Esophagus muscularis mucosa (tissue), 4 donors: ENCODE measurements at regions not wholly inside any gene's neighbourhood (a gene's known extent, or its start where the extent isn't known, plus 50 kb on each side); places are given as distances from the start of the nearest gene placed in this dataset.

Source experiments
- EP300 ChIP-seq: sonication (generic); formaldehyde crosslinking; IDR thresholded peaks from one replicate; pipeline ENCODE4 v1.6.1; 2017; ENCODE audit warnings: antibody characterized with exemption
- POLR2A ChIP-seq: fragments of 450-650 bp; IDR thresholded peaks from one replicate; pipeline ENCODE4 v1.6.1; 2017; ENCODE audit warnings: antibody characterized with exemption, moderate library complexity, mild to moderate bottlenecking, low read depth
- POLR2AphosphoS5 ChIP-seq, 2 donors: sonication (generic); formaldehyde crosslinking; IDR thresholded peaks; one replicate each; pipeline ENCODE4 v1.6.1; 2017; ENCODE audit warnings: antibody characterized with exemption in 2 of 2
- TF ChIP-seq, protein P1 (sequence below), 3 experiments: fragments of 200-600 bp in 2 of 3; fragments of 450-650 bp in 1 of 3; sonication (generic) in 2 of 3; IDR thresholded peaks; one replicate each; pipeline ENCODE4 v1.5.1; 2017 to 2019; ENCODE audit warnings: antibody characterized with exemption in 3 of 3, mild to moderate bottlenecking in 2 of 3, moderate library complexity in 1 of 3

- TF ChIP-seq, protein P1, sequence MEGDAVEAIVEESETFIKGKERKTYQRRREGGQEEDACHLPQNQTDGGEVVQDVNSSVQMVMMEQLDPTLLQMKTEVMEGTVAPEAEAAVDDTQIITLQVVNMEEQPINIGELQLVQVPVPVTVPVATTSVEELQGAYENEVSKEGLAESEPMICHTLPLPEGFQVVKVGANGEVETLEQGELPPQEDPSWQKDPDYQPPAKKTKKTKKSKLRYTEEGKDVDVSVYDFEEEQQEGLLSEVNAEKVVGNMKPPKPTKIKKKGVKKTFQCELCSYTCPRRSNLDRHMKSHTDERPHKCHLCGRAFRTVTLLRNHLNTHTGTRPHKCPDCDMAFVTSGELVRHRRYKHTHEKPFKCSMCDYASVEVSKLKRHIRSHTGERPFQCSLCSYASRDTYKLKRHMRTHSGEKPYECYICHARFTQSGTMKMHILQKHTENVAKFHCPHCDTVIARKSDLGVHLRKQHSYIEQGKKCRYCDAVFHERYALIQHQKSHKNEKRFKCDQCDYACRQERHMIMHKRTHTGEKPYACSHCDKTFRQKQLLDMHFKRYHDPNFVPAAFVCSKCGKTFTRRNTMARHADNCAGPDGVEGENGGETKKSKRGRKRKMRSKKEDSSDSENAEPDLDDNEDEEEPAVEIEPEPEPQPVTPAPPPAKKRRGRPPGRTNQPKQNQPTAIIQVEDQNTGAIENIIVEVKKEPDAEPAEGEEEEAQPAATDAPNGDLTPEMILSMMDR (IDR thresholded peaks at IDR 0.05): no peak
- TF ChIP-seq POLR2AphosphoS5 (IDR thresholded peaks at IDR 0.05) (no peak), POLR2A (no peak), EP300 (no peak)
Measured at GRCh38 chrX:13937370-13938050, 92.2 kb downstream of the GEMIN8 start.
